GM10248 (cell line): ENCODE measurements at regions not wholly inside any gene's neighbourhood (a gene's known extent, or its start where the extent isn't known, plus 50 kb on each side); places are given as distances from the start of the nearest gene placed in this dataset.

Source experiments
- CTCF ChIA-PET: fragments of 300-600 bp; sonication (Branson Sonifier 250); formaldehyde crosslinking; extraction: SDS; loops from one replicate; lab custom pipeline; 2021; ENCODE audit warnings: antibody characterized with exemption; lab: Yijun Ruan, JAX
- POLR2A ChIA-PET: fragments of 350-650 bp; sonication (Branson Sonifier 250); formaldehyde crosslinking; extraction: SDS; loops from one replicate; lab custom pipeline; 2020; ENCODE audit warnings: antibody characterized with exemption; lab: Yijun Ruan, JAX
- DNase-seq: peaks from one replicate; pipeline ENCODE4 v3.0.0; 2012; ENCODE audit errors: extremely low spot score
- TF ChIP-seq, protein P1 (sequence below): IDR thresholded peaks from 2 replicates; pipeline ENCODE4 v1.5.1; 2012; ENCODE audit warnings: mild to moderate bottlenecking, low read depth; ENCODE audit errors: extremely low read depth, missing control alignments, control extremely low read depth

DNA sequence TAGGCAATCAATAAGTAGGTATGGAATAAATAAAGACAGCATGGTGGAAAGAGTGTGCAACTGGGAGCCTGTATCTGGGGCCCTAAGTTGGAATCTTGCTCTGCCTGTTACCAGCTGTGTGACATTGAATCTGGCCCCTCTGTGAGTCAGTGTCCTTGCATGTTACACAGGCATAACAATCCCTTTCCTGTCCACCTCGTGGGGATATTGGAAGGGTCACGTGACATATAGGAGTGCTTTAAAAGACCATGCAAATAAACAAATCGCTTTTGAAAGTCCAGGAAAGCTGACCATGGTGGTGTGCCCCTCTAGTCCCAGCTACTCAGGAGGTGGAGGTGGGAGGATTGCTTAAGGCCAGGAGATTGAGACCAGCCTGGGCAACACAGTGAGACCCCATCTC lies 51.1 kb upstream of the VRK1 start:
- DNase-seq, result no peak
- ChIA-PET CTCF (interaction anchor here (1.6 to 2.1 kb wide), 2 partner anchors 16 to 21 kb away, joined by 3 to 4 read pairs; no protein-coding TSS in a partner anchor), POLR2A (no interaction called here)
- TF ChIP-seq, protein P1, sequence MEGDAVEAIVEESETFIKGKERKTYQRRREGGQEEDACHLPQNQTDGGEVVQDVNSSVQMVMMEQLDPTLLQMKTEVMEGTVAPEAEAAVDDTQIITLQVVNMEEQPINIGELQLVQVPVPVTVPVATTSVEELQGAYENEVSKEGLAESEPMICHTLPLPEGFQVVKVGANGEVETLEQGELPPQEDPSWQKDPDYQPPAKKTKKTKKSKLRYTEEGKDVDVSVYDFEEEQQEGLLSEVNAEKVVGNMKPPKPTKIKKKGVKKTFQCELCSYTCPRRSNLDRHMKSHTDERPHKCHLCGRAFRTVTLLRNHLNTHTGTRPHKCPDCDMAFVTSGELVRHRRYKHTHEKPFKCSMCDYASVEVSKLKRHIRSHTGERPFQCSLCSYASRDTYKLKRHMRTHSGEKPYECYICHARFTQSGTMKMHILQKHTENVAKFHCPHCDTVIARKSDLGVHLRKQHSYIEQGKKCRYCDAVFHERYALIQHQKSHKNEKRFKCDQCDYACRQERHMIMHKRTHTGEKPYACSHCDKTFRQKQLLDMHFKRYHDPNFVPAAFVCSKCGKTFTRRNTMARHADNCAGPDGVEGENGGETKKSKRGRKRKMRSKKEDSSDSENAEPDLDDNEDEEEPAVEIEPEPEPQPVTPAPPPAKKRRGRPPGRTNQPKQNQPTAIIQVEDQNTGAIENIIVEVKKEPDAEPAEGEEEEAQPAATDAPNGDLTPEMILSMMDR, result no peak

DNA sequence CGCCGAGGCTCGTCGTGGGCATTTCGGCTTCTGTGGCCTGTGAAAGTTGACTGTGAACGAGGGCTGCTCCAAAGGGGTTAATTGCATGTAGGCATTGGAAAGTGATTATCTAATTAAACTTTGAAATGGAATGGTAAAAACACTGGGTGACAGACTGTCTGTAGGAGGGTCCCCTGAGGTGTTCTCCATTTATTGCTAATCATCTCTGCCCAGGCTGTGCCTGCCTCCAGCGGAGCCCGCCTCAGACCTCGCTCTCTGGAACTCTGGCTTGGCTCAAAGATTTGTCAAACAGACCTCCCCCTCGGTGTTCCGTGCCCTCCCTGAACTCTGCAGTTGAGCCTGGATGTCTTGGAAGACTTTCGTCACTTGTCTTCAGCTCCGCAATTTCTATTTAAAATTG lies 50.2 kb upstream of the VRK1 start:
- TF ChIP-seq, protein P1, result no peak
- ChIA-PET POLR2A (interaction anchor here (0.6 kb wide), 1 partner anchor 293 kb away, joined by 3 read pairs; no protein-coding TSS in a partner anchor), CTCF (interaction anchor here (1.9 kb wide), 1 partner anchor 180 kb away, joined by 4 read pairs; no protein-coding TSS in a partner anchor)
- no peak for DNase-seq
